ENCODE measurements at regions not wholly inside any gene's neighbourhood (a gene's known extent, or its start where the extent isn't known, plus 50 kb on each side); places are given as distances from the start of the nearest gene placed in this dataset.

- no peak for ATAC-seq
- ChIA-PET CTCF (no interaction called here), POLR2A (no interaction called here)
- Mint-ChIP-seq H3K9me3 (peaks cover 83% of the 10 kb centered on the region), H3K27me3 (ENCODE audit: low read depth) (peaks cover 9% of the 10 kb centered on the region), H3K4me1 (no peaks in the 10 kb centered on the region), H3K36me3 (peaks cover 71% of the 10 kb centered on the region), H3K4me3 (no peak overlapping the region), H3K27ac (no peak overlapping the region)
- DNase-seq (ENCODE audit: low spot score): no peak
- TF ChIP-seq PRRX2 (CRISPR knock-in tag; IDR thresholded peaks at IDR 0.05): no peak
- no peak for TF ChIP-seq USF1 (CRISPR knock-in tag; IDR thresholded peaks at IDR 0.05)
- no peak for TF ChIP-seq TEAD1 (CRISPR knock-in tag; IDR thresholded peaks at IDR 0.05)
- TF ChIP-seq ZNF423 (CRISPR knock-in tag; IDR thresholded peaks at IDR 0.05): no peak
- no peak for TF ChIP-seq ZNF281 (CRISPR knock-in tag; IDR thresholded peaks at IDR 0.05)
- TF ChIP-seq IRF2 (CRISPR knock-in tag; IDR thresholded peaks at IDR 0.05; ENCODE audit: borderline replicate concordance, low read depth): no peak
- TF ChIP-seq GABPB1 (CRISPR knock-in tag; IDR thresholded peaks at IDR 0.05): no peak
- no peak for TF ChIP-seq STAT6 (CRISPR knock-in tag; conservative IDR thresholded peaks at IDR 0.05; ENCODE audit: low read depth)
- TF ChIP-seq NR2C2 (CRISPR knock-in tag; IDR thresholded peaks at IDR 0.05): no peak
Measured at GRCh38 chr18:71022389-71022788, 733.5 kb downstream of the SOCS6 start.

GRCh38 chr18:71021030-71021362, 732.2 kb downstream of the SOCS6 start:
- peaks cover 9% of the 10 kb centered on the region for H3K27me3 Mint-ChIP-seq (ENCODE audit: low read depth)
- TF ChIP-seq JUN (CRISPR knock-in tag; IDR thresholded peaks at IDR 0.05) (no peak), ARID4B (CRISPR knock-in tag; IDR thresholded peaks at IDR 0.05; ENCODE audit: borderline replicate concordance) (no peak), ERG (CRISPR knock-in tag; IDR thresholded peaks at IDR 0.05) (no peak)
- ChIA-PET POLR2A (no interaction called here), CTCF (no interaction called here)
- ATAC-seq: no peak
- no peaks in the 10 kb centered on the region for H3K4me1 Mint-ChIP-seq
- no peak overlapping the region for H3K27ac Mint-ChIP-seq
- DNase-seq (ENCODE audit: low spot score): no peak
- peaks cover 72% of the 10 kb centered on the region for H3K36me3 Mint-ChIP-seq
- H3K4me3 Mint-ChIP-seq: no peak overlapping the region
- peaks cover 84% of the 10 kb centered on the region for H3K9me3 Mint-ChIP-seq
